OCI-LY3 (cell line): ENCODE measurements at regions not wholly inside any gene's neighbourhood (a gene's known extent, or its start where the extent isn't known, plus 50 kb on each side); places are given as distances from the start of the nearest gene placed in this dataset.

ENCODE experiments used
- H2AFZ ChIP-seq: fragments of 200-600, 300-600 bp; shearing (Covaris generic); 2 replicates; pipeline ENCODE4 v1.6.0; 2014; ENCODE audit warnings: antibody characterized with exemption, low read depth, low read length
- H3K27ac ChIP-seq: fragments of 200-600, 300-600 bp; sonication (generic); 2 replicates; pipeline ENCODE4 v1.5.1; 2014; ENCODE audit warnings: mild to moderate bottlenecking, low read length, moderate library complexity, mixed read lengths
- H3K27me3 ChIP-seq: fragments of 200-600, 300-600 bp; sonication (generic); 2 replicates; pipeline ENCODE4 v1.6.1; 2014; ENCODE audit warnings: low read depth, low read length, mixed read lengths
- H3K36me3 ChIP-seq: fragments of 200-600, 300-600 bp; sonication (generic); replicated peaks from 2 replicates; pipeline ENCODE3; 2014; ENCODE audit warnings: low read depth, low read length, mixed read lengths
- H3K4me1 ChIP-seq: fragments of 300-600, 200-600 bp; sonication (generic); 2 replicates; pipeline ENCODE4 v1.6.1; 2014; ENCODE audit warnings: low read length, mixed read lengths
- H3K4me2 ChIP-seq: fragments of 200-600, 300-600 bp; sonication (generic); 2 replicates; pipeline ENCODE4 v1.6.1; 2014; ENCODE audit warnings: low read length, mixed read lengths
- H3K4me3 ChIP-seq: fragments of 300-600, 200-600 bp; sonication (generic); 2 replicates; pipeline ENCODE4 v1.5.1; 2014; ENCODE audit warnings: antibody characterized with exemption, mild to moderate bottlenecking, low read length, moderate library complexity
- H3K79me2 ChIP-seq: fragments of 300-600, 200-600 bp; shearing (Covaris generic); 2 replicates; pipeline ENCODE4 v1.6.1; 2014; ENCODE audit warnings: mild to moderate bottlenecking, low read length, mixed read lengths
- H3K9ac ChIP-seq: fragments of 300-600, 200-600 bp; shearing (Covaris generic); 2 replicates; pipeline ENCODE4 v1.6.0; 2014; ENCODE audit warnings: mild to moderate bottlenecking, low read length, moderate library complexity
- H3K9me3 ChIP-seq: fragments of 200-600, 300-600 bp; shearing (Covaris generic); 2 replicates; pipeline ENCODE4 v1.6.1; 2014; ENCODE audit warnings: low read length, mixed read lengths; ENCODE audit not compliant: insufficient read depth
- H4K20me1 ChIP-seq: fragments of 200-600, 300-600 bp; sonication (generic); 2 replicates; pipeline ENCODE4 v1.6.1; 2016; ENCODE audit warnings: low read length, mixed read lengths; ENCODE audit not compliant: insufficient read depth
- CTCF ChIP-seq: fragments of 200-600, 300-600 bp; sonication (generic); IDR thresholded peaks from 2 replicates; pipeline ENCODE4 v1.5.1; 2014; ENCODE audit warnings: antibody characterized with exemption, low read length, low read depth
- EZH2phosphoT487 ChIP-seq: fragments of 200-600 bp; shearing (Covaris generic); IDR thresholded peaks from 2 replicates; pipeline ENCODE4 v1.6.1; 2018; ENCODE audit warnings: antibody characterized with exemption, mixed run types, low read depth

- Histone ChIP-seq H3K36me3 (no peaks in the 10 kb centered on the region), H3K79me2 (no peaks in the 10 kb centered on the region), H3K27ac (no peak overlapping the region), H4K20me1 (no peaks in the 10 kb centered on the region), H3K27me3 (no peaks in the 10 kb centered on the region), H3K4me1 (no peaks in the 10 kb centered on the region), H3K9me3 (no peaks in the 10 kb centered on the region), H3K9ac (no peak overlapping the region), H3K4me2 (no peak overlapping the region), H3K4me3 (no peak overlapping the region), H2AFZ (no peak overlapping the region)
- TF ChIP-seq CTCF (no peak), EZH2phosphoT487 (no peak)
These were observed 393.8 kb downstream of the LIG4 start for GRCh38 chr13:107821492-107821891.

GRCh38 chr13:107819071-107819470, 396.3 kb downstream of the LIG4 start:
- no peaks in the 10 kb centered on the region for H4K20me1 ChIP-seq
- no peak for TF ChIP-seq CTCF
- no peak for TF ChIP-seq EZH2phosphoT487
- no peak overlapping the region for H3K4me2 ChIP-seq
- H3K27me3 ChIP-seq, result no peaks in the 10 kb centered on the region
- no peaks in the 10 kb centered on the region for H3K9me3 ChIP-seq
- H3K4me3 ChIP-seq, result no peak overlapping the region
- H2AFZ ChIP-seq, result no peak overlapping the region
- no peaks in the 10 kb centered on the region for H3K36me3 ChIP-seq
- no peaks in the 10 kb centered on the region for H3K79me2 ChIP-seq
- no peak overlapping the region for H3K9ac ChIP-seq
- no peak overlapping the region for H3K27ac ChIP-seq
- H3K4me1 ChIP-seq, result no peaks in the 10 kb centered on the region

GRCh38 chr13:107817647-107818287, 397.6 kb downstream of the LIG4 start:
- Histone ChIP-seq H3K79me2 (no peaks in the 10 kb centered on the region), H3K4me2 (no peak overlapping the region), H4K20me1 (no peaks in the 10 kb centered on the region), H3K4me1 (no peaks in the 10 kb centered on the region), H3K27ac (no peak overlapping the region), H3K27me3 (no peaks in the 10 kb centered on the region), H3K9me3 (no peaks in the 10 kb centered on the region), H2AFZ (no peak overlapping the region), H3K4me3 (no peak overlapping the region), H3K9ac (no peak overlapping the region), H3K36me3 (no peaks in the 10 kb centered on the region)
- TF ChIP-seq CTCF (no peak), EZH2phosphoT487 (no peak)

GRCh38 chr13:107812014-107812412, 403.3 kb downstream of the LIG4 start:
- Histone ChIP-seq H3K27me3 (no peaks in the 10 kb centered on the region), H3K79me2 (no peaks in the 10 kb centered on the region), H4K20me1 (no peaks in the 10 kb centered on the region), H3K4me3 (no peak overlapping the region), H3K9ac (no peak overlapping the region), H3K4me1 (no peaks in the 10 kb centered on the region), H3K4me2 (no peak overlapping the region), H3K36me3 (no peaks in the 10 kb centered on the region), H2AFZ (no peak overlapping the region), H3K27ac (no peak overlapping the region), H3K9me3 (no peaks in the 10 kb centered on the region)
- TF ChIP-seq CTCF (no peak), EZH2phosphoT487 (no peak)
